ENCODE measurements at regions not wholly inside any gene's neighbourhood (a gene's known extent, or its start where the extent isn't known, plus 50 kb on each side); places are given as distances from the start of the nearest gene placed in this dataset.

- ChIA-PET RAD21 (ENCODE audit: low non-redundant PET in 1 of 2, low total read pairs in 2 of 2, uncharacterized antibody in 2 of 2, unreplicated experiment in 2 of 2) (no interaction called here), CTCF (no interaction called here), POLR2A (no interaction called here)
- Histone ChIP-seq H3K4me2 (ENCODE audit: low read length) (no peak overlapping the region), H3K27ac (ENCODE audit: low read depth, low read length) (no peak overlapping the region), H3K79me2 (ENCODE audit: insufficient read depth, low read length) (no peaks in the 10 kb centered on the region), H3K36me3 (ENCODE audit: control insufficient read depth in 1 of 2, insufficient read depth in 2 of 2, low read length in 2 of 2) (no peaks in the 10 kb centered on the region), H4K20me1 (ENCODE audit: insufficient read depth) (no peaks in the 10 kb centered on the region), H2AFZ (ENCODE audit: low read depth, low read length, poor library complexity, severe bottlenecking) (no peak overlapping the region), H3K9ac (ENCODE audit: low read length) (no peak overlapping the region), H3K9me3 (ENCODE audit: control insufficient read depth in 1 of 2, insufficient read depth in 1 of 2, low read depth in 1 of 2, low read length in 2 of 2) (no peaks in the 10 kb centered on the region), H3K9me2 (ENCODE audit: insufficient read depth) (no peaks in the 10 kb centered on the region), H3K4me3 (replicated peaks in 1 of 2; ENCODE audit: low read depth in 1 of 2, low read length in 2 of 2) (no peak overlapping the region), H3K27me3 (ENCODE audit: insufficient read depth, low read length) (peaks cover 63% of the 10 kb centered on the region), H3K4me1 (ENCODE audit: control insufficient read depth in 1 of 2, insufficient read depth in 2 of 2, low read length in 2 of 2) (no peaks in the 10 kb centered on the region)
- no TSS peak for BruUV-seq (replicated peaks)
- ATAC-seq = no peak
- DNase-seq (ENCODE audit: low read depth, low spot score) = no peak
- intact Hi-C loops (cut with micrococcal nuclease) = no loop called here
- TF ChIP-seq, protein P1, sequence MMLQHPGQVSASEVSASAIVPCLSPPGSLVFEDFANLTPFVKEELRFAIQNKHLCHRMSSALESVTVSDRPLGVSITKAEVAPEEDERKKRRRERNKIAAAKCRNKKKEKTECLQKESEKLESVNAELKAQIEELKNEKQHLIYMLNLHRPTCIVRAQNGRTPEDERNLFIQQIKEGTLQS (IDR thresholded peaks at IDR 0.05) = no peak
- TF ChIP-seq ELF1 (IDR thresholded peaks at IDR 0.05; ENCODE audit: borderline replicate concordance, low read depth) (no peak), CEBPB (IDR thresholded peaks at IDR 0.05; ENCODE audit: low read depth) (no peak), ZFX (IDR thresholded peaks at IDR 0.05) (no peak), FOSL1 (IDR thresholded peaks at IDR 0.05; ENCODE audit: low read depth) (no peak), REST (IDR thresholded peaks at IDR 0.05; ENCODE audit: low read depth) (no peak), POLR2A (IDR thresholded peaks at IDR 0.05; ENCODE audit: borderline replicate concordance, extremely low read depth, insufficient read depth, insufficient read length) (no peak), CBX3 (IDR thresholded peaks at IDR 0.05; ENCODE audit: low read depth) (no peak), MAX (IDR thresholded peaks at IDR 0.05) (no peak)
- TF ChIP-seq, protein P2, sequence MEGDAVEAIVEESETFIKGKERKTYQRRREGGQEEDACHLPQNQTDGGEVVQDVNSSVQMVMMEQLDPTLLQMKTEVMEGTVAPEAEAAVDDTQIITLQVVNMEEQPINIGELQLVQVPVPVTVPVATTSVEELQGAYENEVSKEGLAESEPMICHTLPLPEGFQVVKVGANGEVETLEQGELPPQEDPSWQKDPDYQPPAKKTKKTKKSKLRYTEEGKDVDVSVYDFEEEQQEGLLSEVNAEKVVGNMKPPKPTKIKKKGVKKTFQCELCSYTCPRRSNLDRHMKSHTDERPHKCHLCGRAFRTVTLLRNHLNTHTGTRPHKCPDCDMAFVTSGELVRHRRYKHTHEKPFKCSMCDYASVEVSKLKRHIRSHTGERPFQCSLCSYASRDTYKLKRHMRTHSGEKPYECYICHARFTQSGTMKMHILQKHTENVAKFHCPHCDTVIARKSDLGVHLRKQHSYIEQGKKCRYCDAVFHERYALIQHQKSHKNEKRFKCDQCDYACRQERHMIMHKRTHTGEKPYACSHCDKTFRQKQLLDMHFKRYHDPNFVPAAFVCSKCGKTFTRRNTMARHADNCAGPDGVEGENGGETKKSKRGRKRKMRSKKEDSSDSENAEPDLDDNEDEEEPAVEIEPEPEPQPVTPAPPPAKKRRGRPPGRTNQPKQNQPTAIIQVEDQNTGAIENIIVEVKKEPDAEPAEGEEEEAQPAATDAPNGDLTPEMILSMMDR (IDR thresholded peaks at IDR 0.05 in 2 of 3, conservative IDR thresholded peaks at IDR 0.05 in 1 of 3; ENCODE audit: borderline replicate concordance in 1 of 3, insufficient read depth in 1 of 3, low read depth in 2 of 3, low read length in 2 of 3) = no peak
Observed at GRCh38 chr2:7419814-7420311, 502.7 kb downstream of the RNF144A start.
